Erythroblast (primary cell): ENCODE measurements at regions not wholly inside any gene's neighbourhood (a gene's known extent, or its start where the extent isn't known, plus 50 kb on each side); places are given as distances from the start of the nearest gene placed in this dataset.
A peak's percentile ranks its signal among the peaks of the same experiment; 100 is the strongest.

Source experiments
- DNase-seq, 2 experiments: peaks; one replicate each; lab custom pipeline; 2025; lab: John Stamatoyannopoulos, UW
- GATA1 ChIP-seq: IDR thresholded peaks from 2 replicates; pipeline ENCODE4 v1.6.1; 2011; ENCODE audit warnings: low read depth, mild to moderate bottlenecking, control low read depth, low read length, moderate library complexity
- POLR2A ChIP-seq: IDR thresholded peaks from 2 replicates; pipeline ENCODE4 v1.6.1; 2011; ENCODE audit warnings: mild to moderate bottlenecking, low read length

GRCh38 chr7:41910940-41911600 lies 208.2 kb upstream of the INHBA start:
- TF ChIP-seq POLR2A (no peak), GATA1 (no peak)
- no peak for DNase-seq

DNA sequence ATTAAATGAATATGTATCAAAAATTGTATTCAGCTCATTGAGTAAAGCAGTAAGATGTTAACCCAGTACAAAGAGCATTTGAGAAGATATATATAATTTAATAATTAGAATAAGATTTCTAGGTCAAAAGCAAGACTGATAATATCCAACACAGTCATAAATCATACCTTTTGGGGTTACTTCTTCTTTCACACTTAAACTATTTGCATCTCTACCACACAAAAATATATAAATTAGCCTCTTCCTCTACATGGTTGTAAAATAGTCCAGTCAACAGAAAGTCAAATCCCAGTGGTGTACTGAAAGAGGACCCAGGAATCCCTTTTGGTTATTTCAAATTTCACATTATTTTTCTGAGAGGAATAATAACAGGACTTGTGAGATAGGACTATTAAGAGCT lies 204.6 kb upstream of the INHBA start:
- DNase-seq: no peak
- no peak for TF ChIP-seq GATA1
- no peak for TF ChIP-seq POLR2A

GRCh38 chr7:41900532-41900931 lies 197.6 kb upstream of the INHBA start:
- DNase-seq: no peak
- TF ChIP-seq POLR2A: no peak
- TF ChIP-seq GATA1: no peak

GRCh38 chr7:41899823-41900433 lies 197.0 kb upstream of the INHBA start:
- no peak for DNase-seq
- TF ChIP-seq GATA1 (no peak), POLR2A (no peak)

GRCh38 chr7:41893656-41894055 lies 190.8 kb upstream of the INHBA start:
- TF ChIP-seq GATA1 (no peak), POLR2A (no peak)
- no peak for DNase-seq

DNA sequence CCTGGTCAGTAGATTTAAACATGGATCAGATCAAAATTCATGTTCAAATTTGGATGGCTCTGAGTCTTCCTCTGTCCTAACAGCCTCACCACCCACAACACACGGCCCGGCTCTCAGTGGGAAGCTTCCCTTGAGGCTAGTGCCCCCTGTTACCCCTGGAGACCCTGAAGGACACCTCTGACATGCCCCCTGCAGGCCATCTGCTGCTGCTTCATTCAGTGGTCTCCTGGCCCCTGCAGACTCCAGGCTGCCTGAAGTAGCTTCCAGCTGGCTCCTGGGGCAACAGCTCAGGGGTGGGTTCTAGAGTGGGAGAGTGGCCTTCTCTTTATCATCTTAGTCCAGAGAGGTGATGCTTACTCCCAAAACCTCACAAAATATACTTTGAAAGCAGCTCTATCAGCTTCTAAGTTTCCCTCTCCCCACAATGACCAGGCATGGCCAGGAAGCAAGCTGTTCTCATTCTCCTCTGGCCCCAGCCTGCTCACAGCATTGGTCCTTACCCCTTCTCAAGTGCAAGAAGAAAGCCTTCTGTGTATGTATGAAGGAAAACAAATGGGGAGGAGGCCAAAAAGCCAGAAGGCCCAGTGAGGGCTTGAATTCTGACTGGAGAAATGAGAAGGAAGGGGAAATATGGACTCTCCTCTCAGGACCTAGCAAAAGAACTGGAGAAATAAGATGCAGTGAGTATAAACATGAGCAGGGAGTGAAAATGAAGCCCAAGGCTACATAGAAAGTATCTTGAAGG lies 189.6 kb upstream of the INHBA start:
- DNase-seq: peak in 1 of 2 experiments; percentile 2
- TF ChIP-seq GATA1: no peak
- TF ChIP-seq POLR2A: no peak

GRCh38 chr7:41891950-41892349 lies 189.1 kb upstream of the INHBA start:
- DNase-seq: no peak
- TF ChIP-seq GATA1: no peak
- no peak for TF ChIP-seq POLR2A

DNA sequence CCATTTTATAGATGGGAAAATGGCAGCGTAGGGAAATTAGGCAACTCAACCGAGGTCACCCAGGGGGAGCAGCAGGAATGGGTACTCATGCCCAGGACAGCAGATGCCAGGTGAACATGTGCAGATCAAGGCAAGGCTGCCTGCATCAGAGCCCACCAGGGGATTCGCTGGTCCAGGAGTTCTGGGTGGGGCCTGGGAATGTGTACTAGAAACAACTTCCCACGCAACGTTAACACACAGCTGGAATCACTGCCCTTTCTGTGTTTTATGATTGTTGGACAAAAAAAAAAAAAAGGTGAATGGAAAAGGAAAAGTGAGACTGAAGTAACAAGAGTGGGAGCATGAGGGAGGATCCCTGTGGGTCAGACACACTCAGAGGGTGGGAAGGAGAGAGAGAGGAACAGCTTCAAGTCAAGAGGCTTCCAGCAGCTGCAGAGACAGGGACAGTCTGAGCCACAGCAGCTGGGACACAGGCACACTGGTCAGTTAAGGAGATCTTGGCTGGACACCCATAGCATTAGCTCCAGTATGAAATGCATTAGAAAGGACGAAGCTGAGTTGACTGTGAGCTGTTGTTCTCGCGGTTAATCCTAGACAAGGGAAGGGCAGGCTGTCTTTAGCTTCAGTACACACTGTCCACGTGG lies 187.9 kb upstream of the INHBA start:
- TF ChIP-seq POLR2A: no peak
- no peak for DNase-seq

GRCh38 chr7:41889472-41889871 lies 186.6 kb upstream of the INHBA start:
- TF ChIP-seq GATA1 (no peak), POLR2A (no peak)
- no peak for DNase-seq

GRCh38 chr7:41889040-41889439 lies 186.2 kb upstream of the INHBA start:
- DNase-seq: no peak
- TF ChIP-seq GATA1: no peak
- no peak for TF ChIP-seq POLR2A

DNA sequence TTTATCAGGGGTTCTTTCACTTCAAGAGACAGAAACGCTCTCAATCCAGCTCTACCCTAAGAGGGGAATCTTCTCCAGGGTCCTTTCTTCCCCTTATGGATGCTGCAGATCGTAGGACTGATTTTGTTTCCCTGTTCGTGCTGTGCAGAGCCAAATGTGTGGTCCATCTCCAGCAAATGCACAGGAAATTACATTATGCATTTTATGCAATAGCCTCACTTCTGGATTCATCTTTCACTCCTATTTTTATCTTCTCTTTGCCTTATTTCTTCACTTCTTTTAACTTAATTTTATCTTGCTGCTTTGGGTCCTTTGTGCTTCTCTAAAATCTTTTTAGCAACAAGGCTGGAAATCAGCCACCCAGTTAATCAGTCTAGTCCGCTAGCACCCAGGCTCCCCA lies 184.5 kb upstream of the INHBA start:
- TF ChIP-seq GATA1 (no peak), POLR2A (no peak)
- no peak for DNase-seq

GRCh38 chr7:41886901-41887311 lies 184.0 kb upstream of the INHBA start:
- DNase-seq: no peak
- TF ChIP-seq GATA1 (no peak), POLR2A (no peak)

DNA sequence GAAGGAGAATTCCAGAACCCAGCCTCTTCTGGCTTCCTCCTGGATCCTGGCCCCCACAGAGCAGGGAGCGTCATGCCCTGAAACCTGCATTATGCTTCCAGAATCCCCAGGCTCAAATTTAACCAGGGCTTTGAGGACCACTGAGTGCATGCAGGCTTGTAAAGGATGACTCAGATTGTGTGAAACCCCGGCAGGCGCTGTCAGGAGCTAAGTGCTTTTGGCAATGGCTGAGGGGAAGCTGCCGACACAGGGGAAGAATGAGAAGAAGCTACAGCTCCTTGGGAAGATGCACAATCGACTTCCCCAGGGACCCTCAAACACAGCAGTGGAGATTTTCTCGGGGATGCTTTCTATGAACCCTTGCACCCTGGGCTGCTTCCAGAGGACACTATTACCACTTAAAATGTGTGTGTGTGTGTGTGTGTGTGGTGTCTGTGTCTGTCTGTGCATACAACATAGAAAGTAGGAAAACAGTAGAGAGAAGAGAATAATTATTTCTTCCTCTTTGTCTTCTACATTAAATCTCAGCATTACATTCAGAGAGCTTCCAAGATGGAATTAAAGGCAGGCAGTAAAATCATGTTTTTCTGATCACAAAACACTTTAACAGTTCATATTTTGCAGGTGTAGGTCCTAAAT lies 183.5 kb upstream of the INHBA start:
- TF ChIP-seq GATA1: no peak
- no peak for DNase-seq
